ENCODE measurements at regions not wholly inside any gene's neighbourhood (a gene's known extent, or its start where the extent isn't known, plus 50 kb on each side); places are given as distances from the start of the nearest gene placed in this dataset.

GRCh38 chr3:74564560-74564959 is 49.9 kb downstream of the CNTN3 start:
- FAIRE-seq (no peak), DNase-seq (ENCODE audit: extremely low spot score, insufficient read length, low read depth) (no peak)

DNA sequence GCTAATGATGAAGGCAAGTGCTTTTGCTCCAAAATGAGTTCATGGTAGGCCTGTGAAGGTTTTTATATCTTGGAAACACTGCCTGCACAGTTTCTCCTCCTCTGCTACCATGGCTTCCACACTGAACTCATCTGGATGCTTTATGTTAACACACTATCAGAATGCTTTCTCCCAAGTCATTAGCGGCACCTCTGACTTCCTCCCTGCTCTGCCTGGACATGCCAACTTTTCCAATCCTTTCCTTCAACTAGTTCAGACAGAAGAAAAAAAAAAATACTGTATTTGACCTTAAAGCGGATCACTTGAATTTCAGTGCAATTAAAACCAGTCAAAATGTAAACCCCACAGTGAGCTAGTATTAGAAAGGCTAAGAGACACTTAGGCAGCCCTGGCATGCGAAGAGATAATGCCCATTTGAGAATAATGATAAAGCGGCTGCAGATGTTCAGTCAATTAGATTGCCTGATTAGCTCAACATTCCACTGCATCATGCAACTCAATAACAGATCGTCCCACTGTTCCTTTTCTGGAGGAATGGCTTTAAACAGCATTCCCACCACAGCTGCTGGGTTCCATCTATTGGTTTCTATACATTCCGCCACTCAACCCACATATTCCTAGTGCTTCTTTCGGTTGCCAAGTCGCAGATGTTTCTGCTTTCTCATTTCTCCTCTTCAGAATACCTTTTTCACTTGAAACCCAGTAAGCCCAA is 51.7 kb downstream of the CNTN3 start:
- DNase-seq (ENCODE audit: extremely low spot score, insufficient read length, low read depth) (no peak), FAIRE-seq (no peak)

DNA sequence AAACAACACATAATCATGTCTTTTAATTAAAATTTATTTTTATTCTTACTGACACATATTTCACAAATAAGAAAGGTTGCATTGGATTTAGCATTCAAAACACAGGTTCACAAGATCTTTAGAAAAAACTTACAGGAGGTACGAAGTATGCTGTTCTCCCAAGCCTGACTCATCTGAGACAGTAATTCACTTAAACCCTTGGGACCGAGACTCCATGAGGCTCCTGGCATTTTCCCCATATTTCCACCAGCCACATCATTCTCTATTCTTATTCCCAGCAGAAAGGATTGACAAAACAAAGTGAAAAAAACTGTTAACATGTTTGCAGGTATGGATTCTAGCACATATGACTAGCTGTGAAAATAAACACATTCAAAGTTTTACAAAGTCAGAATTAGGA is 52.6 kb downstream of the CNTN3 start:
- FAIRE-seq: no peak
- DNase-seq (ENCODE audit: extremely low spot score, insufficient read length, low read depth): no peak

- no peak for FAIRE-seq
- no peak for DNase-seq (ENCODE audit: extremely low spot score, insufficient read length, low read depth)
Measured at GRCh38 chr3:74559261-74559660, 55.2 kb downstream of the CNTN3 start.

DNA sequence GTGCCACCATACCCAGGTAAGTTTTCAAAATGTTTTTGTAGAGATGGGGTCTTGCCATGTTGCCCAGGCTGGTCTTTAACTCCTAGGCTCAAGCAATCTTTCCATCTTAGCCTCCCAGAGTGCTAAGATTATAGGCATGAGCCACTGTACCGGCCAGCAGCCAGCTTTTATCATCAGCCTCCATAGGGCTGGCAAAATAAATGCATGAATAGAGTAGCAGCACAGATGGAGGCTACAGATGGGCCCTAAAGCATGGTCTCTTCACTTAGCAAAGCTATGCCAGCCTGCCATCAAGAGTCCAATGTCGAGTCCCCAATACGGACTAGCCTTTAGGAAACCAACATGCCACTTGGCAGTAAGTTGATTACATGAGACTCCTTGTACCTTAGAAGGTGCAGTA is 63.8 kb downstream of the CNTN3 start:
- no peak for FAIRE-seq
- DNase-seq (ENCODE audit: extremely low spot score, insufficient read length, low read depth): no peak

- FAIRE-seq: no peak
Measured at GRCh38 chr3:74546426-74546825, 68.0 kb downstream of the CNTN3 start.

DNA sequence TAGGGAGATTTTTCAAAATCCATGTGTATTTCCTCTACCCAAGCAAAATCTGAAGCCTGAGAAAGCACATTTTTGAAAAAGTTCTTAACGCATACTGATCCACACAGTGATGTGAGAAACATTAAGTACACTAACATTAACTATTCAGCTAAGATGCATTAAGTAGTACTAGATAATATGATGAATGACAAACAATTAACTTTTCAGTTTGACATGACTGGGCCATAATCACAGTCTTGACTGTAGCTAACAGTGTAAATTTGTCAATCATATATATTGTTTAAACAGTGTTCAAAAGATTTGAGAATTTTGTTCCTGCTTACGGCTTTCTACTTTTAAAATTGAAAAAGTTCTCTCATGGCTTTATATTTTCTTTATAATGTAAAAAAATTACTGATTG is 72.0 kb downstream of the CNTN3 start:
- DNase-seq (ENCODE audit: extremely low spot score, insufficient read length, low read depth): no peak
- FAIRE-seq: no peak

More at GRCh38 chr3:74546426-74546825, 68.0 kb downstream of the CNTN3 start:
- DNase-seq (ENCODE audit: extremely low spot score, insufficient read length, low read depth): no peak

- DNase-seq (ENCODE audit: extremely low spot score, insufficient read length, low read depth) (no peak), FAIRE-seq (no peak)
Measured at GRCh38 chr3:74539876-74540275, 74.6 kb downstream of the CNTN3 start.

- DNase-seq (ENCODE audit: extremely low spot score, insufficient read length, low read depth) (no peak), FAIRE-seq (no peak)
Measured at GRCh38 chr3:74538669-74539068, 75.8 kb downstream of the CNTN3 start.

GRCh38 chr3:74537857-74538256 is 76.6 kb downstream of the CNTN3 start:
- FAIRE-seq: no peak
- DNase-seq (ENCODE audit: extremely low spot score, insufficient read length, low read depth): no peak

- no peak for FAIRE-seq
- no peak for DNase-seq (ENCODE audit: extremely low spot score, insufficient read length, low read depth)
Measured at GRCh38 chr3:74537164-74537563, 77.3 kb downstream of the CNTN3 start.

DNA sequence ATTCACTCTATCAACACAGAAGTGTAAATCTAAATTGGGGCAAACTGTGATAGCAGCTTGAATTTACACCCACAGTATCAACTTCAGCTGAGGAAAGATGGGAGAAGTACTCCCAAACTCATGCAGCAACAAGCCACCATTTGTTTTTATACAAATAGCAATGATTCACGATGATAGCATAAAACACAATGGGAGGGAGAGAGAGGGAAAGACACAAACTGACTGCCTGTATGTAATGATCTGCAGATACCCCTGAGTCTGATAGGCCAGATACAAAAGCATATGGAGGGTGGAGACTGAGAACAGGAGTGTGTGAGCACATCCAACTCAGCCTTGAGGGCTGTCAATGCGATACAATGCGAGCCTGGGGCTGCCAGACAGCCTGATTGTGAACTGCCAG is 79.2 kb downstream of the CNTN3 start:
- no peak for FAIRE-seq
- no peak for DNase-seq (ENCODE audit: extremely low spot score, insufficient read length, low read depth)

- DNase-seq (ENCODE audit: extremely low spot score, insufficient read length, low read depth) (no peak), FAIRE-seq (no peak)
Measured at GRCh38 chr3:74534611-74535010, 79.8 kb downstream of the CNTN3 start.

- FAIRE-seq (no peak), DNase-seq (ENCODE audit: extremely low spot score, insufficient read length, low read depth) (no peak)
Measured at GRCh38 chr3:74532446-74532845, 82.0 kb downstream of the CNTN3 start.

DNA sequence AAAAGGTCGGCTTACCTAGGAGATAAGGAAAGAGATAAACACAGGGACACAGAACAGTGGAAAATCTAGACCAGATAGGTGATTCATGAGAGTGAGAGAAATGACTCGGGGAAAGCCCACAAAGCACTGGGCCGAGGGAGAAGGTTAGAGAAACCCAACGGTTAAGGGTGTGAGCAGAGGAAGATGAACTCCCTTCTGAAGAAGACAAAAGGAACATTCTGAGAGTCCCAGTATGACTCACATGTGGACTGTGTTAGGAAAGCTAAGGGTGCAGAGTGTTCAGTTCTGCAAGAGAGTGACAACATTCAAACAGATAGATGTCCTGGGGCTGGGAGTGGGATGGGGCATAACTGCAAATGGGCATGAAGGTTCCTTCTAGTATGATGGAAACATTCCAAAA is 83.0 kb downstream of the CNTN3 start:
- DNase-seq (ENCODE audit: extremely low spot score, insufficient read length, low read depth): no peak
- no peak for FAIRE-seq

- FAIRE-seq (no peak), DNase-seq (ENCODE audit: extremely low spot score, insufficient read length, low read depth) (no peak)
Measured at GRCh38 chr3:74529145-74529544, 85.3 kb downstream of the CNTN3 start.

- no peak for FAIRE-seq
- DNase-seq (ENCODE audit: extremely low spot score, insufficient read length, low read depth): no peak
Measured at GRCh38 chr3:74527566-74527965, 86.9 kb downstream of the CNTN3 start.

DNA sequence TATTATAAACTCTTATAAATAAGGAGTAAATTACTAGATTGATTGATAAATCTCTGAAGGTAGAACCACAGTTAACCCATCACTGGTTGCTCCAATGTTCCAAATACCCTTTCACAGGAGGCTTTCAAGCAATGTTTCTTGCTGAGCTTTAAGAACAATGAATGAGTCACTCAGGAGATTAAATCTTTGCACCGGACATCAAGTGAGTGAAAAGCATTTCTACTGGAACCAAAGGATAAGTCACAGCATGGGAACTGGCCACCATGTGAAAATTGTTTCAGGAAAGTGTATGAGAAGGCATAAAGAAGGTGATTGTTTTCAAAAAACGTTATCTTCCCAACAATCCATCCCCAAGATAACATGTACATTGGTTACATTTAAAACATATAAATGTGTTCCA is 90.6 kb downstream of the CNTN3 start:
- no peak for FAIRE-seq
- no peak for DNase-seq (ENCODE audit: extremely low spot score, insufficient read length, low read depth)

GRCh38 chr3:74520895-74521294 is 93.6 kb downstream of the CNTN3 start:
- FAIRE-seq: no peak
- DNase-seq (ENCODE audit: extremely low spot score, insufficient read length, low read depth): no peak

DNA sequence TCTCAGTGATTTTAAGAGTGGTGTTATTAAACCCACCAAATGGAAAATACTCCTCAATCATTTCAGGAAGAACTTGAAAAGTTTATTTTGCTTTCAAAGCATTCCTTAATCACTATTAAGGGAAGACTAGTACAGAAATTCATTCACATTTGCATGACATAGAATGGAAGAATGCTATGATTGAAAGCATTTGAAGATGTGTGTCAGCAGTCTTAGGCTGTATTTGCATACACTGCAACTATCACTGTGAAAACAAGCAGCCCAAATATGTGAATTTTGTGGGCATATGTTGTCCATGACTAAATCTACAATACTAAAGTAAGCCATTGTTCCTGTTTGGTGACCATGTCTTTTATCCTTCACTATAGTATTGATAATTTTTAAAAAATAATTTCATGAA is 95.8 kb downstream of the CNTN3 start:
- FAIRE-seq (no peak), DNase-seq (ENCODE audit: extremely low spot score, insufficient read length, low read depth) (no peak)

DNA sequence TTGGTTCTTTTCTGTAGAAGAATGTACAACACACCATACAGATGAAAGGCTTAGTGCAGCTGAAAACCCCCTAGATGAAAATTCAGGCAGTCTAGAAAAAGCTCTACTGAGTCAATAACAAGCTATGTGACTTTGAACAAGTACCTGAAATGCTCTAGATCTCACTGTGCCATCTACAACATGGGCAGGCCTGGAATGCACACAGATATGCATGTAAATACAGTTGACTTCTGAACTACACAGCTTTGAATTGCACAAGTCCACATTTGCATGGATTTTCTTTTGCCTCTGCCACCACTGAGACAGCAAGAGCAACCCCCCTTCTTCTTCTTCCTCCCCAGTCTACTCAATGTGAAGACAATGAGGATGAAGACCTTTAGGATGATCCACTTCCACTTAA is 98.4 kb downstream of the CNTN3 start:
- DNase-seq (ENCODE audit: extremely low spot score, insufficient read length, low read depth): no peak
- no peak for FAIRE-seq

- no peak for FAIRE-seq
- DNase-seq (ENCODE audit: extremely low spot score, insufficient read length, low read depth): no peak
Measured at GRCh38 chr3:74515451-74515850, 99.0 kb downstream of the CNTN3 start.
